Ovary (tissue), 7 donors: ENCODE measurements at regions not wholly inside any gene's neighbourhood (a gene's known extent, or its start where the extent isn't known, plus 50 kb on each side); places are given as distances from the start of the nearest gene placed in this dataset.

Experiments
- DNase-seq, 5 donors: peaks; one replicate each; pipeline ENCODE4 v3.0.0-alpha.2; 2019 to 2020
- H3K27ac ChIP-seq, 2 donors: fragments of 200-600 bp; one replicate each; pipeline versions ENCODE4 v1.5.1 to v1.8.0; 2019 to 2022
- H3K27me3 ChIP-seq: fragments of 200-600 bp; one replicate; pipeline ENCODE4 v1.8.0; 2022
- H3K36me3 ChIP-seq: fragments of 200-600 bp; sonication (generic); one replicate; pipeline ENCODE4 v1.5.1; 2019
- H3K4me1 ChIP-seq: one replicate; pipeline ENCODE4 v1.8.1; 2013; ENCODE audit warnings: mild to moderate bottlenecking, moderate library complexity; ENCODE audit not compliant: insufficient read depth
- H3K4me3 ChIP-seq: fragments of 200-600 bp; sonication (generic); one replicate; pipeline ENCODE4 v1.5.1; 2017
- H3K9me3 ChIP-seq, 2 donors: fragments of 200-600 bp in 1 of 2; sonication (generic) in 1 of 2; one replicate each; pipeline versions ENCODE4 v1.5.1 to v1.8.1; 2013 to 2019; ENCODE audit warnings: mild to moderate bottlenecking in 1 of 2, moderate library complexity in 1 of 2
- EP300 ChIP-seq: sonication (generic); formaldehyde crosslinking; IDR thresholded peaks from one replicate; pipeline ENCODE4 v1.6.1; 2017; ENCODE audit warnings: antibody characterized with exemption
- POLR2A ChIP-seq: fragments of 450-650 bp; IDR thresholded peaks from one replicate; pipeline ENCODE4 v1.6.1; 2017; ENCODE audit warnings: antibody characterized with exemption, mild to moderate bottlenecking, moderate library complexity
- WGBS, 3 donors: extraction: QIAGEN DNeasy Blood & Tissue Kit in 1 of 3; methylation state at CpG; one replicate each; pipeline versions ENCODE4 v1.1.5 to v1.1.7; 2013 to 2017; 5-methylcytosine and 5-hydroxymethylcytosine counted together
- intact Hi-C, 4 donors: fragments of 100-400 bp; cut with DNase I; formaldehyde crosslinking; loops; one replicate each; pipeline versions ENCODE4 v1.11.0 to v1.15.1; 2022 to 2023
- TF ChIP-seq, protein P1 (sequence below), 3 donors: fragments of 450-650 bp in 2 of 3; fragments of 200-600 bp in 1 of 3; IDR thresholded peaks; one replicate each; pipeline versions ENCODE4 v1.5.1 to v1.8.0; 2016 to 2022; ENCODE audit warnings: antibody characterized with exemption in 3 of 3, mild to moderate bottlenecking in 1 of 3
- donor health status: DM: no; HTN: no; CAD: no; lungs with moderate emphysema.
- donor health status: DM: no; HTN: no; CAD: no.
- donor health status: Bipolar disorder and iron deficiency.
- donor health status: DM: no; HTN: no; CAD: no.
- donor health status: DM: yes; HTN: yes; CAD: no.

DNA sequence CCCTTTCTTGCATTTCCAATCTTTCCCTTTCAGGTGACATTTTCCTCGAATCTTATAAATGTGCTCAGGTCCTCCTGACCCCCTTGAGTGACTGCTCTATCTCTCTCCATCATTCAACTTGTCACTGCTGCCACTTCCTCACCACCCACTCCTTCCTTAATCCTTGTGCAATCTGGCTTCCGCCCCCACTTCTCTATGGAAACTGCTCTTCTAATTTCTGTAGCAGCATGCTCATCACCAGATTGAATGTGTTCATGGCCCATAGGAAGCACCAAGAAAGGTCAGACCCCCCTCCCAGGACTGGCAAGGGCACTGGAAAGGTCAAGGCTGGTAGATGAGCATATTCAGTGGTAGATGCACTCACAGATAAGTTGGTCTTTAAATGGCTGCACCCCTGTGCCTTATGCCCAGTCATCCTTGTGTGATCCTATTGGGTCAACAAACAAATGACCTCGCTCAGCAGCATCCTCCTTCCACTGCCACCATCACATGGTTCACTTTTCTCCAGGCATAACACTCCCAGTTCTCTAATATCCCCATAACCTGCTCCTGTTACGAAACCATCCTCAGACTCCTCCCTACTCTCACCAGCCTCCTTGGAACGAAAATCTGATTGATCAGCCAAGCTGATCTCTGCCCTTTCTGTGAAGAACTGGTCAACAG lies 288.5 kb upstream of the POU3F1 start:
- Histone ChIP-seq H3K4me3 (no peak overlapping the region), H3K36me3 (no peaks in the 10 kb centered on the region), H3K27ac (no peak overlapping the region), H3K4me1 (no peaks in the 10 kb centered on the region), H3K9me3 (no peaks in the 10 kb centered on the region), H3K27me3 (no peaks in the 10 kb centered on the region)
- TF ChIP-seq, protein P1, sequence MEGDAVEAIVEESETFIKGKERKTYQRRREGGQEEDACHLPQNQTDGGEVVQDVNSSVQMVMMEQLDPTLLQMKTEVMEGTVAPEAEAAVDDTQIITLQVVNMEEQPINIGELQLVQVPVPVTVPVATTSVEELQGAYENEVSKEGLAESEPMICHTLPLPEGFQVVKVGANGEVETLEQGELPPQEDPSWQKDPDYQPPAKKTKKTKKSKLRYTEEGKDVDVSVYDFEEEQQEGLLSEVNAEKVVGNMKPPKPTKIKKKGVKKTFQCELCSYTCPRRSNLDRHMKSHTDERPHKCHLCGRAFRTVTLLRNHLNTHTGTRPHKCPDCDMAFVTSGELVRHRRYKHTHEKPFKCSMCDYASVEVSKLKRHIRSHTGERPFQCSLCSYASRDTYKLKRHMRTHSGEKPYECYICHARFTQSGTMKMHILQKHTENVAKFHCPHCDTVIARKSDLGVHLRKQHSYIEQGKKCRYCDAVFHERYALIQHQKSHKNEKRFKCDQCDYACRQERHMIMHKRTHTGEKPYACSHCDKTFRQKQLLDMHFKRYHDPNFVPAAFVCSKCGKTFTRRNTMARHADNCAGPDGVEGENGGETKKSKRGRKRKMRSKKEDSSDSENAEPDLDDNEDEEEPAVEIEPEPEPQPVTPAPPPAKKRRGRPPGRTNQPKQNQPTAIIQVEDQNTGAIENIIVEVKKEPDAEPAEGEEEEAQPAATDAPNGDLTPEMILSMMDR (IDR thresholded peaks at IDR 0.05): no peak
- TF ChIP-seq POLR2A (no peak), EP300 (no peak)
- 59 to 70% (median 68%) methylated on average over 5 of the region's 5 CpGs for WGBS, 3 donors
- DNase-seq: no peak
- intact Hi-C loops: no loop called here

DNA sequence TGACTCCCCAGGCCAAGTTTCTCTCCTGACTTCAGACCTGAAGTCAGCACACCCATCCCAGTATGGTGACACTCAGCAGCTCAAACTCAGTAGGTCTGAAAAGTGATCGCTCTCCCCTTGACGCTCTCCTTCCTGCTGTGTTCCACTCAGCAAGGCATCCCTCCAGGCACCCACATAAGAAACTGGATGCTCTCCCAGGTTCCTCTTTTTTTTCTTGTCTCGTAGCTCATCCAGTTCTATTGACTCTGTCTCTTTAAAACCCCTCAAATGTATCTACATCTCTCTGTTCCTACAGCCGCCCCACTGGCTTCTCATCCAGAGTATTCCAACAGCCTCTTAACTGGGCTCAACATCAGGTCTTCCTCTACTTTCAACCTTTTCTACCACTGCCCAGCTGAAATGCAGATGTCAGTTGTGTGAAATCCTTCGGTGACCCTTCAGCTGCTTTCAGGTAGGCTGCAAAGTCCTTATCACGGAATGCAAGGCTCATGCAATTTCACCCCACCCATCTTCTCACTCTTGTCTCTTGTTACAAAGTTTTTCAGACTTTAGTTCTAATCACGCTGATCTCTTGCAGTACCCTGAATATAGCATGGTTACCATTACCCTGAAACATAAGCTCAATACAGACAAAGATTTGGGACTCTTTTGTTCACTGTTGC lies 286.2 kb upstream of the POU3F1 start:
- Histone ChIP-seq H3K27me3 (no peaks in the 10 kb centered on the region), H3K27ac (no peak overlapping the region), H3K9me3 (no peaks in the 10 kb centered on the region), H3K36me3 (no peaks in the 10 kb centered on the region), H3K4me3 (no peak overlapping the region), H3K4me1 (no peaks in the 10 kb centered on the region)
- TF ChIP-seq EP300 (no peak), POLR2A (no peak)
- TF ChIP-seq, protein P1 (IDR thresholded peaks at IDR 0.05): no peak
- no peak for DNase-seq
- 83 to 84% (median 84%) methylated on average over 7 of the region's 7 CpGs for WGBS, 3 donors
- intact Hi-C loops: no loop called here

DNA sequence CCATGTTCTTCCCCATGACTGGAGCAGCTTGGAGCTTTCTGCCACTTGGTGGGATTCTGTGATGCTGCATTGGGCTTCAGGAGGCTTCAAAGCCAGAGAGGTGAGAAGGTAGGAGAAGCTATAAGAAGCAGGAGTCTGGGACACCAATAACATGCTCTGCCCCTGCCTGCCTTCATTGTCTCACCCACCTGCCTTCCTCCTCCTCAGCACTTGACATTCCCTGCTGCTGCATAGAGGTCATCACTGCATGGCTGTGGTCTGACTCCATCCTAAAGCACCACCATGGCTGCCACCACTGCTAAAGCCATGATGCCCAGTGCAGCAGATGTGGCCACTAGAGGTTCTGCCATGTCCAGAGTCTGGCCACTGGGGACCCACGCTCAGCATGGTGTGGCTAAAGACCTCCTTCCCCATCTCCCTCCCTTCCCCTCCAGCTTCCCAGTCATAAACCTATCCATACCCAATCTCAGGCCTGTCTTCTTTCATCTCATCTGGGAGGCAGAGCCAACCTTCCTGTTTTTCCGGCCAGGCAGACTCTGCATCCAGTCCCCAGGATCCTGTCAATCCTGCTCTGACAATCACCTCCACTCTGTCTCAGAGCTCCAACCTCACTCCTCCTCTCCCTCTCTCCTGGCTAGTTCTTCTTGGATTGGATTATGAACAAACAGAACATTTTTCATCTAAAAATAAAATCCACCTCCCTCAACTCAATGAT lies 285.1 kb upstream of the POU3F1 start:
- TF ChIP-seq EP300: no peak
- TF ChIP-seq POLR2A: no peak
- TF ChIP-seq, protein P1 (IDR thresholded peaks at IDR 0.05): no peak
- no peak for DNase-seq
- no peak overlapping the region for H3K4me3 ChIP-seq
- H3K27me3 ChIP-seq: no peaks in the 10 kb centered on the region
- intact Hi-C loops: no loop called here
- no peaks in the 10 kb centered on the region for H3K36me3 ChIP-seq
- H3K4me1 ChIP-seq: no peaks in the 10 kb centered on the region
- no peak overlapping the region for H3K27ac ChIP-seq
- no peaks in the 10 kb centered on the region for H3K9me3 ChIP-seq
- 66 to 79% (median 78%) methylated on average over 2 of the region's 2 CpGs for WGBS, 3 donors

DNA sequence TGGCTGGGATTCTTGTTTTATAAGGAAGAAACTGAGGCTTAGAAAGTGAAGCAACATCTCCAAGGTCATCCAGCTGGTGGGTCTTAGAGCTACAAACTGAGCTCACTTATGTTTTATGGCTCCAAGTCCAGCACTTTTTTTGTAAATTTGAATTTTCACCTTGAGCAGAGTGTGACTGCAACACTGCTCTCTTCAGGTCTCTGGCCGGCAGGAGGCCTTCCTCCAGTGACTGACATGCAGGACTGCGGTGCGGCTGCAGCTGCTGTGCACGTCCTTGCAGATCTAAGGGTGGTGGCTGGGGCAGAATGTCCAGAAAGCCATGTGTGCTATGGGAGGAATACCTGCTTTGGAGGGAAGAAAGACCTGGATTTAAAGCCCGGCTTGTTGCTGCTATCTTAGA lies 284.2 kb upstream of the POU3F1 start:
- H3K36me3 ChIP-seq: no peaks in the 10 kb centered on the region
- H3K9me3 ChIP-seq: no peaks in the 10 kb centered on the region
- H3K27me3 ChIP-seq: no peaks in the 10 kb centered on the region
- no peak overlapping the region for H3K4me3 ChIP-seq
- TF ChIP-seq POLR2A (no peak), EP300 (no peak)
- TF ChIP-seq, protein P1 (IDR thresholded peaks at IDR 0.05): no peak
- no peak for DNase-seq
- H3K27ac ChIP-seq: no peak overlapping the region
- WGBS, 3 donors: 64 to 82% (median 72%) methylated on average over 5 of the region's 5 CpGs
- intact Hi-C loops: no loop called here
- H3K4me1 ChIP-seq: no peaks in the 10 kb centered on the region
